SK-N-MC (cell line): ENCODE measurements at regions not wholly inside any gene's neighbourhood (a gene's known extent, or its start where the extent isn't known, plus 50 kb on each side); places are given as distances from the start of the nearest gene placed in this dataset.

Experiments
- EZH2 ChIP-seq: fragments of 200-600 bp; sonication (generic); IDR thresholded peaks from one replicate; pipeline ENCODE4 v1.6.1; 2017; ENCODE audit warnings: antibody characterized with exemption
- POLR2AphosphoS5 ChIP-seq: IDR thresholded peaks from 2 replicates; pipeline ENCODE4 v1.6.1; 2012; ENCODE audit warnings: mild to moderate bottlenecking, low read depth, low read length, borderline replicate concordance

- TF ChIP-seq EZH2 (no peak), POLR2AphosphoS5 (no peak)
Observed at GRCh38 chr5:101785090-101785489, 511.0 kb downstream of the SLCO4C1 start.
